ENCODE measurements at regions not wholly inside any gene's neighbourhood (a gene's known extent, or its start where the extent isn't known, plus 50 kb on each side); places are given as distances from the start of the nearest gene placed in this dataset.

- no peak overlapping the region for H2BK5ac ChIP-seq (ENCODE audit: low read depth, low read length)
- TF ChIP-seq ASH2L (IDR thresholded peaks at IDR 0.05; ENCODE audit: low read length) (no peak), KDM4A (IDR thresholded peaks at IDR 0.05; ENCODE audit: low read depth, low read length, severe bottlenecking) (no peak)
- no peaks in the 10 kb centered on the region for H3K27me3 ChIP-seq (replicated peaks in 1 of 4; ENCODE audit: control insufficient read depth in 3 of 4, extremely low read depth in 1 of 4, insufficient read depth in 3 of 4, low read length in 3 of 4)
- no peaks in the 10 kb centered on the region for H3K23me2 ChIP-seq (ENCODE audit: low read depth, low read length)
- no peak overlapping the region for H2BK20ac ChIP-seq (ENCODE audit: low read length)
- no peak overlapping the region for H2BK15ac ChIP-seq (ENCODE audit: low read length)
- DNase-seq (ENCODE audit: low read depth in 1 of 2, low spot score in 2 of 2), result no peak
- no peak for FAIRE-seq
- H4K8ac ChIP-seq (ENCODE audit: extremely low read depth, insufficient read depth, low read length), result no peak overlapping the region
- no peak overlapping the region for H3K4me3 ChIP-seq (ENCODE audit: extremely low read depth in 1 of 4, insufficient read depth in 2 of 4, low read depth in 3 of 4, low read length in 4 of 4)
- H4K91ac ChIP-seq (replicated peaks; ENCODE audit: insufficient read length, low read length), result no peak overlapping the region
- no peak overlapping the region for H3K14ac ChIP-seq (ENCODE audit: insufficient read length)
- H3K23ac ChIP-seq (ENCODE audit: insufficient read length), result no peak overlapping the region
- H3K4ac ChIP-seq (replicated peaks; ENCODE audit: insufficient read length, low read depth, low read length), result no peak overlapping the region
- no peaks in the 10 kb centered on the region for H3K36me3 ChIP-seq (ENCODE audit: control insufficient read depth in 2 of 4, insufficient read depth in 4 of 4, low read length in 3 of 4)
- WGBS, 2 experiments (ENCODE audit: extremely low coverage in 1 of 2, insufficient coverage in 1 of 2, insufficient read length in 1 of 2, insufficient replicate concordance in 2 of 2, low coverage in 1 of 2, low lambda C conversion rate in 2 of 2, missing lambda C conversion rate in 1 of 2), result 88% methylated on average over 3 of the region's 3 CpGs; no CpG with 5 or more reads in 1 of the 2 experiments
- no peak overlapping the region for H2BK12ac ChIP-seq (ENCODE audit: low read depth, low read length)
- H3K79me1 ChIP-seq (ENCODE audit: low read depth, low read length), result no peaks in the 10 kb centered on the region
- no peak overlapping the region for H3K9ac ChIP-seq (replicated peaks in 1 of 4; ENCODE audit: extremely low read depth in 1 of 4, low read depth in 3 of 4, low read length in 3 of 4)
- no peak overlapping the region for H4K5ac ChIP-seq (ENCODE audit: insufficient read length, low read depth, low read length)
- H4K20me1 ChIP-seq (replicated peaks in 1 of 2; ENCODE audit: control insufficient read depth in 1 of 2, insufficient read depth in 2 of 2, low read length in 2 of 2), result no peaks in the 10 kb centered on the region
- no peak overlapping the region for H2BK120ac ChIP-seq (replicated peaks; ENCODE audit: low read depth, low read length)
- H3K56ac ChIP-seq (replicated peaks; ENCODE audit: insufficient read length, low read depth, low read length), result no peak overlapping the region
- H3K4me1 ChIP-seq (replicated peaks in 1 of 4; ENCODE audit: control insufficient read depth in 3 of 4, insufficient read depth in 4 of 4, low read length in 3 of 4), result no peaks in the 10 kb centered on the region
- ChIA-PET POLR2A (ENCODE audit: partially characterized antibody) (interaction anchor here (0.6 kb wide), 1 partner anchor 293 kb away, joined by 4 read pairs; no protein-coding TSS in a partner anchor), CTCF (ENCODE audit: partially characterized antibody) (interaction anchor here (1.1 kb wide), 1 partner anchor 46 kb away, joined by 3 read pairs; no protein-coding TSS in a partner anchor)
- H3K27ac ChIP-seq (ENCODE audit: low read depth, low read length), result no peak overlapping the region
- H3K79me2 ChIP-seq (ENCODE audit: control insufficient read depth in 1 of 2, insufficient read depth in 2 of 2, low read length in 2 of 2), result no peaks in the 10 kb centered on the region
- H3K9me3 ChIP-seq (ENCODE audit: insufficient read depth in 2 of 2, low read depth in 1 of 2, low read length in 1 of 2), result no peaks in the 10 kb centered on the region
- H2AK5ac ChIP-seq (ENCODE audit: low read depth, low read length), result no peak overlapping the region
- H3K18ac ChIP-seq (ENCODE audit: extremely low read depth, low read length), result no peak overlapping the region
- no peak overlapping the region for H3K4me2 ChIP-seq (ENCODE audit: insufficient read depth in 1 of 2, low read depth in 2 of 2, low read length in 2 of 2)
- no peak overlapping the region for H2AFZ ChIP-seq (ENCODE audit: low read length)
Observed at GRCh38 chr1:26627954-26628353, 67.9 kb upstream of the ARID1A start.

Measured in H1 (cell line).